Stimulated activated naive CD4-positive, alpha-beta T cell treated with Interleukin-2 at 50 U/mL for 16 hours (primary cell): ENCODE measurements at regions not wholly inside any gene's neighbourhood (a gene's known extent, or its start where the extent isn't known, plus 50 kb on each side); places are given as distances from the start of the nearest gene placed in this dataset.

Source experiments
- DNase-seq: peaks from one replicate; lab custom pipeline; 2025; lab: John Stamatoyannopoulos, UW

GRCh38 chr7:156305351-156305750 is 335.2 kb upstream of the RNF32 start:
- no peak for DNase-seq

GRCh38 chr7:156282816-156283215 is 357.8 kb upstream of the RNF32 start:
- no peak for DNase-seq

DNA sequence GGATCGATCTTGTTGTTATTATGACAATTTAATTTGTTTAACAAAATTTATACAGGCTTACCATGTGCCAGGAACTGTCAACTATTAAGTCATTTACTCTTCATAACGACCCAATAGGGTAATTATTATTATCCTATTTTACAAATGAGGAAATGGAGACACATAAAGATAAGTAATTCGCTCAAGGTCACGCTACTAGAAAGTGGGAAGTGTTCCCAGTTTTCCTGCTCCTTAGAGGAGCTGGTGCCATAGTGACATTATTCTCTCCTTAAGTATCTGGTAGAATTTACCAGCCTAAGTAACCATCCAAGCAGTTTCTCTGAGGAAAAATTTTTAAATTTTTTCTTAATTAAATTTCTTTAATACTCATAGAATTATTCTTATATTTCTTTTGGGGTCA is 360.9 kb upstream of the RNF32 start:
- DNase-seq: no peak

GRCh38 chr7:156275292-156275691 is 365.3 kb upstream of the RNF32 start:
- no peak for DNase-seq

DNA sequence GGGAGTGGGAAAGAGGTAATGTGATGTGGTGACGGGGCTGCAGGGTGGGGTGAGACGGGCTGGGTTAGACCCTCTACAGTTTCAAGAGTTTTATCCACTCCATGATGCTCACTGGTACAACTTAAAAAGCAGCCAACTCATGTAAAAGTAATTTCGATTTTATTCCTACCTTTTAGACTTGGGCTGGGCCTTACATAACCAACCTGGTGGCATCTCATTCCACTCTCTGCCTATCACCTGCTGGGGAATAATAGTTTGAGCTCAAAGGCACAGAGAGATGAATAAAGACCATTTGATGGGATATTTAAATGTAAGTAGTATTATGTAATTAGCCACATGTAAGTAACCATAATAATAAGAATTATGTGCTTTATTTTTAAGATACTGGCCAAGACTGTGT is 366.0 kb upstream of the RNF32 start:
- no peak for DNase-seq

GRCh38 chr7:156261581-156261980 is 379.0 kb upstream of the RNF32 start:
- no peak for DNase-seq

- no peak for DNase-seq
These were observed 382.7 kb upstream of the RNF32 start for GRCh38 chr7:156257904-156258303.

DNA sequence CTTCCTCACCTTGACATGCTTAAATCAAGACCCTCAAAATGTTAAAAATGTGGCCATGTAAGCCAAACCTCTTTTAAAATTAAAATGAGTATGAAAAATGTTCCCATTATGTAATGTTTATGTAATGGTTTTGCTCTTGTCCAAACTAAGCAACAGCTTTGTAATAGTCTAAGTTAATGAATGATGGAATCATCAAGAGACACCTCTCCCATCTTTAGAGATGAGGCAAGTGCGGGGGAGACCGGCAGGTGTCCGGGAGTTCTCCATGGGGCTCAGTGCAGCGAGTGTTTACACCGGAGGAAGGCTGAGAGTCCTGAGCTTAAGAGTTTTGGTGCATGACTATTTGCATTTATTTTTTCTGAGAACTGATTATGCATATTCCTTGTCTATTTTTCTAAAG is 384.9 kb upstream of the RNF32 start:
- DNase-seq: no peak

DNA sequence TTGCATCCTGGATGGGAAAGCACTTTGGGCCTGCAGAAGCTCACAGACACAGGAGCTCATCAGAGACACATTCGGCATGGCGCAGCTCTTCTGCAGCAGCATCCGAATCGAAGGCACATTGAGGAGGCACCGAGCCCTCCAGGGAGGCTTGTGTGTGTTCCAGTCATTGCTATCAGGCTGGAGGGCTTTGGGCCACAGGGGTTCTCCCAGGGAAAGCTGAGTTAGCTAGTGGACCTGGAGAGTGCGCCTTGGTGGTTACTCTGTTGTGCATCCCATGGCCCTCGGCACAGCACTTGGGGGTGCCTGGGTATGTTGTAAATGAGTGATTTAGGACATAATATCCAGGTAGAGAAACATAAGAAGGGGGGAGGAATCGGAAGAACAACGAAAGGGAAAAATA is 388.7 kb upstream of the RNF32 start:
- no peak for DNase-seq

- no peak for DNase-seq
These were observed 400.0 kb upstream of the RNF32 start for GRCh38 chr7:156240532-156240931.

DNA sequence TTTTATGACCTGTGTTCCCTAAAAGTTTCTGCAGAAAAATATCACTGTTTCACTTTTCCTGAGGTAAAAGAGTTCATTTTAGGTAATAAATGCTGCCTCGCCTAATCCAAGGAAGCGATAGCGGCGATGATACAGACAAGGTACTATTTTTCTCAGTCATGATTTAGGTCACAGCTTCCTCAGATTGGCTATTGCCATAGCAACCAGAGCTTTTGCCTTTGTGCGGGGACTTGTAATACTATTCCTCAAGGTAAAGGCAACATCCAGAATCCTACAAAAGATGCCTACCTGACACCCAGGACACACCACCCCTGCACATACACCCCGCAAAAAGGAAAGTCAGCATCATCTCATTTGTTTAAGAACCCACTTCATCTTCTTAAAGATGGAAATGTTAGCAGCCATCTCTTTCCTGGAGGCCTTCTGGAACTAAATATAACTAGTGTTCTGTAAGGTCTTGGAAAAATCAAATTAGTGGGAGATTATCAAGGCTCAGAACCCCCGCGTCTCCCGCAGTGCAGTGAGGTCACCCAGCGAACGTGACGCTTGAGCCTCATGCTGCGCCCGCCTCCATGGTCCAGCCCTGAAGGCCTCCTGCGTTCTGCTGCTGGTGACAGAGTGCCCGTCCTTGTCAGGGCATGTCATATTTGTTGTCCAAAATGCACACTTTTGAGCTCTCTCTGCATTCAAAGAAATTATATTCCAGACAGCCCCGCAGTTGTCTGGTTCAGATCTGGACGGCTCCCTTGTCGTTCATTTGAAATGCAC is 402.0 kb upstream of the RNF32 start:
- no peak for DNase-seq

DNA sequence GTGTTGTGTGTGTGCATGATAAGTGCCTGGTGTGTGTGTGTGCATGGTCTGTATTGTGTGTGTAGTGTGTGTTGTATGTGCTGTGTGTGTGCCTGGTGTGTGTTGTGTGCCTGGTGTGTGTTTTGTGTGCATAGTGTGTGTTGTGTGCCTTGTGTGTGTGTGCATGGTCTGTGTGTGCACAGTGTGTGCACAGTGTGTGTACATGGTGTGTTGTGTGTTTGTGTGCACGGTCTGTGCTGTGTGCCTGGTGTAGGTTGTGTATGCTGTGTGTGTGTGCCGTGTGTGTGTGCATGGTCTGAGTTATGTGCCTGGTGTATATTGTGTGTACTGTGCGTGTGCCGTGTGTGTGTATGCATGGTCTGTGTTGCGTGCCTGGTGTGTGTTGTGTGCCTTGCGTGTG is 403.0 kb upstream of the RNF32 start:
- DNase-seq: no peak

- DNase-seq: no peak
These were observed 403.5 kb upstream of the RNF32 start for GRCh38 chr7:156236936-156237599.

DNA sequence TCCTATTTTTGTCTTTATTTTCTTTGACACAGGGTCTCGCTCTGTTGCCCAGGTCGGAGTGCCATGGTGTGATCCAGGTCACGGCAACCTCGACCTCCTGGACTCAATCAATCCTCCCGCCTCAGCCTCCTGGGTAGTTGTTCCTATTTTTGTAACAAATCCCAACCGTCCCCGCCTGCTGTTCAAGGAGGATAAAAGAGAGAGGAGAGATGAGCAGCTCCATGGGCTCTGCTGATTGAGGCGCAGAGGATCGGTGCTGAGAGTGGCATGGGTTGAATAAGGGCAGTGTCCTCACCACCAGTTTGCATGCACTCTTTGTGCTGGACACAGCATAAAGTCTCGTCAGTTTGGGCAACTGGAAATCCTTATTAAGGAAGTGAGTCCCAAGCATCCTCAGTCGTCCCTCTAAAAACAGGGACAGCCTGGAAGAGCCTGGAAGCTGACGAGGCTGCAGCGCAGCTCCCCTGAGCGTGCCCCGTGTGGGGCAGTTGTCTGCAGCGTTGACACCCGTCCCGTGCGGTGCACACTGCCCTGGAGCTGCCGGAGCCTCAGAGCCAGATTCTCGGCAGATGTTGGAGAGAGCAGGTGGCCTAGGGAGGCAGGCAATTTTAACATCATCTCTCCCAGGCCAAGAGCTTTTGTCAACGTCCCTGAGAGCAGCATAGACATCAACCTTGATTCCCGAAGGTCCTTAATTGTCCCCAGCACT is 404.2 kb upstream of the RNF32 start:
- no peak for DNase-seq

- no peak for DNase-seq
These were observed 405.7 kb upstream of the RNF32 start for GRCh38 chr7:156234666-156235494.

DNA sequence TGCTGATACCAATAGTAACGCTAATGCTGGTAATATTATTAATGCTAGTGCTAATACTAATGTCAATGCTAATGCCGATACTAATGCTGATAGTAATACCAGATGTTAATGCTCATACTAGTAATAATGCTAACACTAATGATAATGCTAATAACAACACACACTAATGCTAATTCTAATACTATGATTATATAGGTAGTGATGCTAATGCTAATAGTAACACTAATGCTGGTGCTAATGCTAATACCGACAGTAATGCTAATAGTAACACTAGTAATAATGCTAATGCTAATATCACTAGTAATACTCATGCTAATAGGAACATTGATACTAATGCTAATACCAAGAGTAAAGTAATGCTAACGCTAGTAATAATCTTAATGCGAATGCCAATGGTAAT is 406.4 kb upstream of the RNF32 start:
- DNase-seq: no peak

GRCh38 chr7:156232931-156233705 is 407.5 kb upstream of the RNF32 start:
- no peak for DNase-seq

- no peak for DNase-seq
These were observed 410.0 kb upstream of the RNF32 start for GRCh38 chr7:156230576-156230975.

DNA sequence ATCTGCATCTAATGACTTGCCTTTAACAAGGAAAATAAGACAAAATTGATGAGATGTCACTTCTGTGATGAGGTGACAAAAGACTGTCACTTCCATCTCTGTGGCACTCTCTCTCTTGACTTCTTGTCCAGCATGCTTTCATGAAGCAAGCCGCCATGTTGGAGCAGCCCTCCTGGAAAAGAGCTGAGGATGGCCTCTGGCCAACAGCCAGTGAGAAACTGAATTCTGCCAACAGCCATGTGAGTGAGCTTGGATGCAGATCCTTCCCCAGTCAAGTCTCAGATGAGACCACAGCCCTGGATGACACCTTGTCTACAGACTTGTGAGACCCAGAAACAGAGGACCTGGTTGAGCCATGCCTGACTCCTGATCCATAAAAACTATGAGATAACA is 412.6 kb upstream of the SHH start:
- no peak for DNase-seq

- no peak for DNase-seq
These were observed 411.9 kb upstream of the SHH start for GRCh38 chr7:156223935-156224832.
